ENCODE measurements at regions not wholly inside any gene's neighbourhood (a gene's known extent, or its start where the extent isn't known, plus 50 kb on each side); places are given as distances from the start of the nearest gene placed in this dataset.

- H4K20me1 ChIP-seq (ENCODE audit: insufficient read depth, low read length): no peaks in the 10 kb centered on the region
- no peak overlapping the region for H3K27ac ChIP-seq (ENCODE audit: low read depth, low read length, poor library complexity, severe bottlenecking)
- H3K9me2 ChIP-seq (ENCODE audit: low read depth, low read length): no peaks in the 10 kb centered on the region
- no peak for TF ChIP-seq CTCF (IDR thresholded peaks at IDR 0.05; ENCODE audit: low read length)
- no peak for TF ChIP-seq EZH2 (IDR thresholded peaks at IDR 0.05; ENCODE audit: borderline replicate concordance, low read length)
- H2AFZ ChIP-seq (ENCODE audit: low read length): no peak overlapping the region
- H3K4me2 ChIP-seq (ENCODE audit: low read length): no peak overlapping the region
- H3K36me3 ChIP-seq (ENCODE audit: insufficient read depth, low read length): no peaks in the 10 kb centered on the region
- no peaks in the 10 kb centered on the region for H3K79me2 ChIP-seq (ENCODE audit: insufficient read depth, low read length)
- H3K27me3 ChIP-seq (ENCODE audit: insufficient read depth, low read length): no peaks in the 10 kb centered on the region
- H3K9ac ChIP-seq (ENCODE audit: low read length): no peak overlapping the region
- H3F3A ChIP-seq (ENCODE audit: insufficient read depth, low read length): no peaks in the 10 kb centered on the region
- H3K4me1 ChIP-seq (ENCODE audit: insufficient read depth, low read length, severe bottlenecking): no peaks in the 10 kb centered on the region
- no peaks in the 10 kb centered on the region for H3K9me3 ChIP-seq (ENCODE audit: low read length)
- no peak overlapping the region for H3K4me3 ChIP-seq (ENCODE audit: low read depth, low read length, poor library complexity, severe bottlenecking)
Measured at GRCh38 chr10:7092603-7093002, 318.2 kb downstream of the SFMBT2 start.

GRCh38 chr10:7090529-7090928, 320.3 kb downstream of the SFMBT2 start:
- H3K9me2 ChIP-seq (ENCODE audit: low read depth, low read length): no peaks in the 10 kb centered on the region
- no peaks in the 10 kb centered on the region for H3K79me2 ChIP-seq (ENCODE audit: insufficient read depth, low read length)
- no peak overlapping the region for H3K9ac ChIP-seq (ENCODE audit: low read length)
- H2AFZ ChIP-seq (ENCODE audit: low read length): no peak overlapping the region
- no peaks in the 10 kb centered on the region for H3K9me3 ChIP-seq (ENCODE audit: low read length)
- no peak for TF ChIP-seq CTCF (IDR thresholded peaks at IDR 0.05; ENCODE audit: low read length)
- TF ChIP-seq EZH2 (IDR thresholded peaks at IDR 0.05; ENCODE audit: borderline replicate concordance, low read length): no peak
- H3K27me3 ChIP-seq (ENCODE audit: insufficient read depth, low read length): no peaks in the 10 kb centered on the region
- no peak overlapping the region for H3K27ac ChIP-seq (ENCODE audit: low read depth, low read length, poor library complexity, severe bottlenecking)
- H3K4me1 ChIP-seq (ENCODE audit: insufficient read depth, low read length, severe bottlenecking): no peaks in the 10 kb centered on the region
- no peak overlapping the region for H3K4me3 ChIP-seq (ENCODE audit: low read depth, low read length, poor library complexity, severe bottlenecking)
- no peak overlapping the region for H3K4me2 ChIP-seq (ENCODE audit: low read length)
- no peaks in the 10 kb centered on the region for H3F3A ChIP-seq (ENCODE audit: insufficient read depth, low read length)
- no peaks in the 10 kb centered on the region for H4K20me1 ChIP-seq (ENCODE audit: insufficient read depth, low read length)
- no peaks in the 10 kb centered on the region for H3K36me3 ChIP-seq (ENCODE audit: insufficient read depth, low read length)

- no peak for TF ChIP-seq EZH2 (IDR thresholded peaks at IDR 0.05; ENCODE audit: borderline replicate concordance, low read length)
- TF ChIP-seq CTCF (IDR thresholded peaks at IDR 0.05; ENCODE audit: low read length): no peak
- Histone ChIP-seq H3K9me2 (ENCODE audit: low read depth, low read length) (no peaks in the 10 kb centered on the region), H3K36me3 (ENCODE audit: insufficient read depth, low read length) (no peaks in the 10 kb centered on the region), H3K4me1 (ENCODE audit: insufficient read depth, low read length, severe bottlenecking) (no peaks in the 10 kb centered on the region), H2AFZ (ENCODE audit: low read length) (no peak overlapping the region), H3K27ac (ENCODE audit: low read depth, low read length, poor library complexity, severe bottlenecking) (no peak overlapping the region), H3K27me3 (ENCODE audit: insufficient read depth, low read length) (no peaks in the 10 kb centered on the region), H3K9ac (ENCODE audit: low read length) (no peak overlapping the region), H4K20me1 (ENCODE audit: insufficient read depth, low read length) (no peaks in the 10 kb centered on the region), H3K4me2 (ENCODE audit: low read length) (no peak overlapping the region), H3F3A (ENCODE audit: insufficient read depth, low read length) (no peaks in the 10 kb centered on the region), H3K9me3 (ENCODE audit: low read length) (no peaks in the 10 kb centered on the region), H3K4me3 (ENCODE audit: low read depth, low read length, poor library complexity, severe bottlenecking) (no peak overlapping the region), H3K79me2 (ENCODE audit: insufficient read depth, low read length) (no peaks in the 10 kb centered on the region)
Measured at GRCh38 chr10:7085913-7086589, 324.8 kb downstream of the SFMBT2 start.
